Karpas-422 (cell line): ENCODE measurements at regions not wholly inside any gene's neighbourhood (a gene's known extent, or its start where the extent isn't known, plus 50 kb on each side); places are given as distances from the start of the nearest gene placed in this dataset.

Experiments
- DNase-seq: peaks from one replicate; pipeline ENCODE4 v3.0.0-alpha.2; 2015
- H2AFZ ChIP-seq: fragments of 200-600 bp; sonication (generic); 2 replicates; pipeline ENCODE4 v1.6.1; 2014; ENCODE audit warnings: antibody characterized with exemption, low read length, mixed read lengths
- H3K27ac ChIP-seq: fragments of 200-600 bp; sonication (generic); 2 replicates; pipeline ENCODE4 v1.5.1; 2014; ENCODE audit warnings: mild to moderate bottlenecking, low read length, moderate library complexity
- H3K27me3 ChIP-seq: fragments of 200-600 bp; sonication (generic); 2 replicates; pipeline ENCODE4 v1.6.1; 2014; ENCODE audit warnings: low read length, mixed read lengths
- H3K36me3 ChIP-seq: fragments of 200-600 bp; sonication (generic); 2 replicates; pipeline ENCODE4 v1.6.1; 2014; ENCODE audit warnings: low read length, mixed read lengths; ENCODE audit not compliant: insufficient read depth
- H3K4me1 ChIP-seq: fragments of 200-600 bp; sonication (generic); 2 replicates; pipeline ENCODE4 v1.6.1; 2014; ENCODE audit warnings: mild to moderate bottlenecking, low read length, mixed read lengths
- H3K4me2 ChIP-seq: fragments of 200-600 bp; sonication (generic); 2 replicates; pipeline ENCODE4 v1.6.1; 2014; ENCODE audit warnings: low read length, low read depth, mild to moderate bottlenecking; ENCODE audit not compliant: poor library complexity, severe bottlenecking
- H3K4me3 ChIP-seq: fragments of 200-600 bp; sonication (generic); 2 replicates; pipeline ENCODE4 v1.5.1; 2014; ENCODE audit warnings: mild to moderate bottlenecking, antibody characterized with exemption, low read length, mixed read lengths
- H3K79me2 ChIP-seq: fragments of 200-600 bp; sonication (generic); 2 replicates; pipeline ENCODE4 v1.6.1; 2014; ENCODE audit warnings: mild to moderate bottlenecking, low read length, mixed read lengths
- H3K9ac ChIP-seq: fragments of 200-600 bp; sonication (generic); 2 replicates; pipeline ENCODE4 v1.6.0; 2014; ENCODE audit warnings: low read length
- H3K9me2 ChIP-seq: fragments of 200-600 bp; sonication (generic), shearing (Covaris generic); replicated peaks from 2 replicates; pipeline ENCODE4 v1.6.0; 2014; ENCODE audit warnings: mild to moderate bottlenecking, low read length, moderate library complexity; ENCODE audit not compliant: insufficient read depth
- H3K9me3 ChIP-seq: fragments of 300-700, 200-600 bp; sonication (generic); 2 replicates; pipeline ENCODE4 v1.6.1; 2014; ENCODE audit warnings: low read length, mixed read lengths
- H4K20me1 ChIP-seq: fragments of 200-600 bp; sonication (generic); 2 replicates; pipeline ENCODE4 v1.6.1; 2014; ENCODE audit warnings: mild to moderate bottlenecking, antibody characterized with exemption, low read length, low read depth; ENCODE audit not compliant: insufficient read depth

DNA sequence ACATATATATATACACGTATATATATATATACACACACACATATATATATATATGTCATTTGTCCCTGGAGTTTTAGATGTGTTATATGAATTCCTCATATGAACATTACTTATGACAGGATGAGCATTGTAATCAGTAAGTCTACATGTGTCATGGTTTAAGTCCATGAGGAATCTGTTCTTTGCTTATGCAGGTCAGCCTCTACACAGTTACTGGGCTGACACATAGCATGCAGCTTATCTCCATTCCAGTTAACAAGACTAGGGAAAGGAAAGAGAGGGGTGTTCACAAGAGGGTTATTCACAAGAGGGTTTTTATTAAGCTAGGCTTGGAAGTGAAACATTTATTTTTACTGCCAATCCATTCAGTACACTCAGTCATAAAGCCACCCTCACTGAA is 226.7 kb downstream of the SNX13 start:
- DNase-seq = no peak
- Histone ChIP-seq H3K27ac (no peak overlapping the region), H3K4me1 (no peaks in the 10 kb centered on the region), H3K36me3 (no peaks in the 10 kb centered on the region), H3K27me3 (no peaks in the 10 kb centered on the region), H3K4me2 (no peak overlapping the region), H3K9me2 (no peaks in the 10 kb centered on the region), H3K9ac (no peak overlapping the region), H2AFZ (no peak overlapping the region), H3K9me3 (no peaks in the 10 kb centered on the region), H4K20me1 (no peaks in the 10 kb centered on the region), H3K79me2 (no peaks in the 10 kb centered on the region), H3K4me3 (no peak overlapping the region)

DNA sequence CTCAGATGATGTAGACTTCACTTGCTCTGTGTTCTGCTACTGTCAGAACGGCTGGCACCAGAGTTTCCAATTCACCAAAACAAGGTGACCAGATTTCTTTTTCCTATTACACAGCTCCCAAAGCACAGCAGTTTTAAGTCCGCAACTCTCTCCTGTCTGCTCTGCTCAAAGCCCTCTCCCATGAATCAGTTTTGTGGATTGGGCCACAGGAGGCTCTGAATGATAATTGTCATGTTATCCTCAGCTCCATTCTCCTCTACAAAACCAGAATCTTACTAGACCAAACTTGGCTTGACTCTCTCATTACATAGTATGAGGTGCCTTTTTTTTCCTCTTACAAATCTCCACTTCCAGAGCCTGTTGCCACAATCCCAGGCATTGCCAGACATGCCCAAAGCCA is 223.5 kb downstream of the SNX13 start:
- H3K9ac ChIP-seq = no peak overlapping the region
- no peaks in the 10 kb centered on the region for H3K9me2 ChIP-seq

DNA sequence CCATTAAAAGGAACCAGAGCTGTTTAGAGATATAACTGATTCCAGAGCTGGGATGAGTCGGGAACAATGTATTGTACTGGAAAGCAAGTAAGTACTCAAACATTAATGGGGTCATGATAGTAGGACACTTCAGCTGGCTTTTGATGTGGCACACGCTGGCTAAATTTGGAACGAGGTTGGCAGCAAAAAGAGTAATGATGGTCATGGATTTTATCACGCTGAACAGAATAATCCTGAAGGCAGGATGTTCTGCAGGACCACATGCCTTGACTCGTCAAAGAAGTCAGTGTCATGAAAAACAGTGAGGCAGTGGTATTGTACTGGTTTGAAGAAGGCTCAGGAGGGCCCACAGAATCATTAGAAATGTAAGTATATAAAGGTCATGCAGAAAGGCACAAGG is 220.3 kb downstream of the SNX13 start:
- Histone ChIP-seq H3K9me3 (no peaks in the 10 kb centered on the region), H3K27ac (no peak overlapping the region), H3K79me2 (no peaks in the 10 kb centered on the region), H3K4me2 (no peak overlapping the region), H3K9me2 (no peaks in the 10 kb centered on the region), H3K9ac (no peak overlapping the region), H3K27me3 (no peaks in the 10 kb centered on the region), H4K20me1 (no peaks in the 10 kb centered on the region), H3K36me3 (no peaks in the 10 kb centered on the region), H3K4me3 (no peak overlapping the region), H2AFZ (no peak overlapping the region), H3K4me1 (no peaks in the 10 kb centered on the region)
- no peak for DNase-seq

More for the DNA sequence above, 223.5 kb downstream of the SNX13 start:
- Histone ChIP-seq H3K27me3 (no peaks in the 10 kb centered on the region), H3K4me1 (no peaks in the 10 kb centered on the region), H3K9me3 (no peaks in the 10 kb centered on the region), H3K4me2 (no peak overlapping the region), H3K79me2 (no peaks in the 10 kb centered on the region), H3K4me3 (no peak overlapping the region), H3K27ac (no peak overlapping the region), H4K20me1 (no peaks in the 10 kb centered on the region), H3K36me3 (no peaks in the 10 kb centered on the region), H2AFZ (no peak overlapping the region)
- no peak for DNase-seq

DNA sequence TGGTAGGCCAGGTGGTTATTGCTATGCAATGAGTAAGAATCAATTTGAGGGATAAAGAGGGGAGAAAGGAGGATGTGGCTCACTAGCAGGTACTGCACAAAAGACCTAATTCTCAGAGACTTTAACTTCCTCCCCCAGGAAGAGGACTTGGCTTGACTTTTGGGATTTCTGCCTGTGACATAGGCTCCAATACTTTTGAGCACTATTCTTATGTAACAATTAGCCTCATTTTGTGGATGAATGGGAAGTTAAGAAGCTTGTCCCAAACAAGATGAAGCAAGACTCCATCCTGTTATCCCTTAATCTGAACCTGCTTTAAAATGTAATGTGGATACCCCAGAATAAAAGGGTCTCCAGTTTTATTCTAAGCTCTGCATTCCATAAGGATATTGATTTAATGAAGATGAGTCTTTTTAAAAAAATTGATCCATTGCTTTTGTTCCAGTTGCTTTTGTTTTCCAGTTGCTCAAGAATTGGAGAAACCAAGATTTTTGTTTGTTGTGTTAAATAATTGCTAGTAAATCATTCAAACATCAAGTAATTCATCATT is 218.5 kb downstream of the SNX13 start:
- H3K4me2 ChIP-seq = no peak overlapping the region
- no peak overlapping the region for H3K27ac ChIP-seq
- H3K36me3 ChIP-seq = no peaks in the 10 kb centered on the region
- no peaks in the 10 kb centered on the region for H3K27me3 ChIP-seq
- H3K9ac ChIP-seq = no peak overlapping the region
- no peaks in the 10 kb centered on the region for H3K9me3 ChIP-seq
- no peak for DNase-seq
- no peaks in the 10 kb centered on the region for H4K20me1 ChIP-seq
- H3K79me2 ChIP-seq = no peaks in the 10 kb centered on the region
- no peaks in the 10 kb centered on the region for H3K9me2 ChIP-seq
- H3K4me1 ChIP-seq = no peaks in the 10 kb centered on the region
- no peak overlapping the region for H2AFZ ChIP-seq
- H3K4me3 ChIP-seq = no peak overlapping the region

DNA sequence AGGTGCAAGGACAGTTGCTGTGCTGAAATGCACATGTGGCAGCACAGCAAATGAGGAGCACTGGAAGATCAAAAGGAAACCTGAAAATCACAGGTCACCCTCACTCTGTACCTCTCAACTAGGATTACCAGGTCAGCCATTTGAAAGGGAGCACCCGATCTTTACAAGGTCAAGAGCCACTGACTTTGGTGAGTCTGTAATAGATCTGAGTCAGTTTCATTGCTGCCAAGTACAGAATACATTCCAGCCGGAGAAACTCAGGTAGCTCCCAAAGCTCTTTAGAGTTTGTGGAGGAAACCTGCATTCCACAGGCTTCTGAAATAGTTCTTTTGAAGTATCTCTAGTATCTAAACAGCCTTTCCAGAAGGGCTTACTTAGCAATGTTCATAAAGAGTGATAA is 217.5 kb downstream of the SNX13 start:
- Histone ChIP-seq H3K27ac (no peak overlapping the region), H3K4me2 (no peak overlapping the region), H3K4me1 (no peaks in the 10 kb centered on the region), H3K9ac (no peak overlapping the region), H3K9me3 (no peaks in the 10 kb centered on the region), H2AFZ (no peak overlapping the region), H4K20me1 (no peaks in the 10 kb centered on the region), H3K36me3 (no peaks in the 10 kb centered on the region), H3K4me3 (no peak overlapping the region), H3K79me2 (no peaks in the 10 kb centered on the region), H3K9me2 (no peaks in the 10 kb centered on the region), H3K27me3 (no peaks in the 10 kb centered on the region)
- DNase-seq = no peak

DNA sequence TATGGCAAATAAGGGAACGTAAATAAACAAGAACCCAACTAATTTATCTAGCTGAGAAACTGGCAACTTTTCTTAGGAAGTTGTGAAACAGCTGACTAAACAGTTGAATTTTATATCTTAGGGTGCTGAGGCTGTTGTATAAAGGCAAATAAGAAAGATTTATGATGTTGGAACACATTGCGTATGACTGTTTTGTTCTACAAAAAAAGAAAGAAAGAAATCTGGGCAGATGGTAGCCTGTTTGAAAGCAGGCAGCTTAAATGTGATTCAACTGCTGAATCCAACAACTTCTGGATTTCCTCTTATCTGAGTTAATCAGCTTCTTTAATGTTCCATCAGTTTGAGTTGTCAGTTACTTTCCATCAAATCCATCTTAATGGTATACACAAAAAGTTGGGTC is 214.5 kb downstream of the SNX13 start:
- Histone ChIP-seq H4K20me1 (no peaks in the 10 kb centered on the region), H3K27me3 (no peaks in the 10 kb centered on the region), H3K4me2 (no peak overlapping the region), H3K36me3 (no peaks in the 10 kb centered on the region), H3K9ac (no peak overlapping the region), H3K9me3 (no peaks in the 10 kb centered on the region), H3K4me1 (no peaks in the 10 kb centered on the region), H3K79me2 (no peaks in the 10 kb centered on the region), H3K27ac (no peak overlapping the region), H3K9me2 (no peaks in the 10 kb centered on the region), H2AFZ (no peak overlapping the region), H3K4me3 (no peak overlapping the region)
- no peak for DNase-seq

DNA sequence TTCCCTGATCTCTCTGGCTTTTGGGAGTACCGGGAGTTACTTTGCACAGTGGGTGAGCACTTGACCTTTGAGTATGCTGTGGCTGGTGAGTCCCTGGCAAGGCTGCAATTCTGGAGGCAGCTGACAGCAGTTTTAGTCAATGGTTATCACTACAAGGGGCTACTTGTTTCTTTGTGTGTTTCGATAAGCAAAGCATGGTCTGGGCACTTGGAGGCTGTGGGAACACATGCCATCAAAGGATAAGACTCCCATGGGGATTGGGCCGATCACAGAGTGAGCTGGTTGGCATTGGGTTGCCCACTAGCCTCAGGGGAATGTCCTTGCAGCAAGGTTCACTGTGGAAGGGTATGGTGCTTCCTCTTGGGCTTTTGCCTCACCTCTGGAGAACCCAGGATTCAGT is 208.2 kb downstream of the SNX13 start:
- DNase-seq = no peak
- no peak overlapping the region for H3K27ac ChIP-seq
- no peak overlapping the region for H3K4me3 ChIP-seq
- H3K9ac ChIP-seq = no peak overlapping the region
- H3K4me2 ChIP-seq = no peak overlapping the region
- no peaks in the 10 kb centered on the region for H4K20me1 ChIP-seq
- no peaks in the 10 kb centered on the region for H3K4me1 ChIP-seq
- H3K36me3 ChIP-seq = no peaks in the 10 kb centered on the region
- no peaks in the 10 kb centered on the region for H3K9me3 ChIP-seq
- H3K9me2 ChIP-seq = no peaks in the 10 kb centered on the region
- no peaks in the 10 kb centered on the region for H3K27me3 ChIP-seq
- no peaks in the 10 kb centered on the region for H3K79me2 ChIP-seq
- H2AFZ ChIP-seq = no peak overlapping the region
